ENCODE measurements at regions not wholly inside any gene's neighbourhood (a gene's known extent, or its start where the extent isn't known, plus 50 kb on each side); places are given as distances from the start of the nearest gene placed in this dataset.

GRCh38 chr3:82222401-82222800, 461.0 kb upstream of the GBE1 start:
- Histone ChIP-seq H3K36me3 (replicated peaks in 1 of 2) (no peaks in the 10 kb centered on the region), H3K9me3 (replicated peaks in 1 of 3) (no peaks in the 10 kb centered on the region), H3K27ac (no peak overlapping the region), H3K4me1 (replicated peaks in 1 of 2) (no peaks in the 10 kb centered on the region), H3K4me3 (no peak overlapping the region), H3K27me3 (no peaks in the 10 kb centered on the region)
- intact Hi-C loops (cut with DNase I), result no loop called here
- no peak for DNase-seq
- 86 to 93% (median 89%) methylated on average over 1 of the region's 1 CpG for WGBS, 4 donors
- TF ChIP-seq POLR2A (IDR thresholded peaks at IDR 0.05) (no peak), CTCF (IDR thresholded peaks at IDR 0.05) (no peak)

DNA sequence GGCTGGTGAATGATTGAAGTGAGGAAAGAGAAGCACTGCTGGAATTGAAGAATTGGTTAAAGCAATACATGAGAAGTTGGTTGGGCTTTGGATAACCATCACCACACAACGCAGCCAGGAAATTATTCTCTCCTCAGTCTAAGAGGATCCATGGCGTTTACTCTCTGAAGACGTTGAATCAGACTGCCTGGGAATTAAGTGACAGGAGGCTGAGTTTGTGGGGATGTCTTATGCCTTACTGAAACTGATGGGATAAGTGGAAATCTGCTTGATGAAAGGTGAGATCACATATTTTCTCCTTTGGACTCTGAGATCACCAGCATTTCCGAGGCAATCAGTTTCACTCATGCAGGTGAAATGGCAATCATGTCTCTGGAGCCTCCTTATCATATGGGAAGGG, 456.1 kb upstream of the GBE1 start:
- 85 to 90% (median 87%) methylated on average over 4 of the region's 4 CpGs for WGBS, 4 donors
- DNase-seq, result no peak
- no peak overlapping the region for H3K4me3 ChIP-seq
- no peaks in the 10 kb centered on the region for H3K4me1 ChIP-seq (replicated peaks in 1 of 2)
- no peaks in the 10 kb centered on the region for H3K27me3 ChIP-seq
- H3K36me3 ChIP-seq (replicated peaks in 1 of 2), result no peaks in the 10 kb centered on the region
- H3K9me3 ChIP-seq (replicated peaks in 1 of 3), result no peaks in the 10 kb centered on the region
- no peak overlapping the region for H3K27ac ChIP-seq
- TF ChIP-seq POLR2A (IDR thresholded peaks at IDR 0.05), result no peak
- no peak for TF ChIP-seq CTCF (IDR thresholded peaks at IDR 0.05)
- intact Hi-C loops (cut with DNase I), result no loop called here

DNA sequence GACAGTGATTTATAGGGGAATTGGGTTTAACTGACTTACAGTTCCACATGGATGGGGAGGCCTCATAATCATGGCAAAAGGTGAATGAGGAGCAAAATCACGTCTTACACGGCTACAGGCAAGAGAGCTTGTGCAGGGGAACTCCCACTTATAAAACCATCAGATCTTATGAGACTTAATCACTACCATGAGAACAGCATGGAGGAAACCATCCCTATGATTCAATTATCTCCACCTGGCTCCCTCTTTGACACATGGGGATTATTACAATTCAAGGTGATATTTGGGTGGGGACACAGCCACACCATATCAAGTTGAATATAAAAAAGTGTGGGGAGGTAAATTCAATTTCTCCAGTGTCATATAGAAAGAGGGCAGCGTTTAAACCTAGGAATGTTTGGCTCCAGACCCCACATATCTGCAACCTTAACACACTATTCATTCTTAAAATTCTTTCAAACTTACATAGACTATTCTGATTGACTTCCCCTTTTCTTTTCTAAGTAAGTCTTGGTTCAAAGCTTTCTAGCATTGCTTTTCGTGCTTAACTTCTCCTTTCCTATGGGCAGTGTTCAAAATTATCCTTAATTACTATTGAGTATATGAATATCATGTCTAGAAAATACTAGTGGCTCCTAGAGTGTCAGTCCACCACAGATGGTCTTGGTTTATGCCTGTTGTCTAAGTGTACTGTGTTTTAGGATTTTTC, 446.7 kb upstream of the GBE1 start:
- WGBS, 4 donors, result 46 to 68% (median 54%) methylated on average over 4 of the region's 4 CpGs

DNA sequence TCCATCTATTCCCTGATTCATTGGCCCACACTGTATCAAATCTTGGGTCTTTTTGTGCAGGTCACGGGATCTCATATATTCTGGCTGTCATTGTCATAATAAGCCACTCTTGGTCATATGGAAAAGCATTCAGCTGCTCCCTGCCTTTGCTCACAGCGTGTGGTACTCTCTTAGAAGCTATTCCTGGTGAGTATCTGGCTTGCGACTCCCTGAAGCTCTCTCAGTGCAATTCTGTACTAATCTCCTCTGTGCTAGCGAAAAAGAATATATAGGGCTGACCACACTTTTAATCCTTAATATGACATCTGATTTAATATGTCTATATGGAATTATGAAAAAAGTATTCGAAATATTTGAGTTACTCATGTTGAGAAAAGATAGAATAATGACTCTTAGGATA, 440.8 kb upstream of the GBE1 start:
- intact Hi-C loops (cut with DNase I), result no loop called here
- Histone ChIP-seq H3K4me3 (no peak overlapping the region), H3K27ac (no peak overlapping the region), H3K27me3 (no peaks in the 10 kb centered on the region), H3K4me1 (replicated peaks in 1 of 2) (no peaks in the 10 kb centered on the region), H3K9me3 (replicated peaks in 1 of 3) (no peaks in the 10 kb centered on the region), H3K36me3 (replicated peaks in 1 of 2) (no peaks in the 10 kb centered on the region)
- 80 to 87% (median 85%) methylated on average over 5 of the region's 5 CpGs for WGBS, 4 donors
- no peak for TF ChIP-seq POLR2A (IDR thresholded peaks at IDR 0.05)
- no peak for TF ChIP-seq CTCF (IDR thresholded peaks at IDR 0.05)
- DNase-seq, result no peak

More for the DNA sequence above, 446.7 kb upstream of the GBE1 start:
- TF ChIP-seq CTCF (IDR thresholded peaks at IDR 0.05) (no peak), POLR2A (IDR thresholded peaks at IDR 0.05) (no peak)
- DNase-seq, result no peak
- Histone ChIP-seq H3K4me1 (replicated peaks in 1 of 2) (no peaks in the 10 kb centered on the region), H3K27ac (no peak overlapping the region), H3K9me3 (replicated peaks in 1 of 3) (no peaks in the 10 kb centered on the region), H3K27me3 (no peaks in the 10 kb centered on the region), H3K4me3 (no peak overlapping the region), H3K36me3 (replicated peaks in 1 of 2) (no peaks in the 10 kb centered on the region)
- intact Hi-C loops (cut with DNase I), result no loop called here
